Brain pericyte (primary cell): ENCODE measurements at regions not wholly inside any gene's neighbourhood (a gene's known extent, or its start where the extent isn't known, plus 50 kb on each side); places are given as distances from the start of the nearest gene placed in this dataset.

ENCODE experiments used
- DNase-seq: peaks from one replicate; pipeline ENCODE4 v3.0.0-alpha.2; 2012; ENCODE audit warnings: low read depth, low spot score

DNA sequence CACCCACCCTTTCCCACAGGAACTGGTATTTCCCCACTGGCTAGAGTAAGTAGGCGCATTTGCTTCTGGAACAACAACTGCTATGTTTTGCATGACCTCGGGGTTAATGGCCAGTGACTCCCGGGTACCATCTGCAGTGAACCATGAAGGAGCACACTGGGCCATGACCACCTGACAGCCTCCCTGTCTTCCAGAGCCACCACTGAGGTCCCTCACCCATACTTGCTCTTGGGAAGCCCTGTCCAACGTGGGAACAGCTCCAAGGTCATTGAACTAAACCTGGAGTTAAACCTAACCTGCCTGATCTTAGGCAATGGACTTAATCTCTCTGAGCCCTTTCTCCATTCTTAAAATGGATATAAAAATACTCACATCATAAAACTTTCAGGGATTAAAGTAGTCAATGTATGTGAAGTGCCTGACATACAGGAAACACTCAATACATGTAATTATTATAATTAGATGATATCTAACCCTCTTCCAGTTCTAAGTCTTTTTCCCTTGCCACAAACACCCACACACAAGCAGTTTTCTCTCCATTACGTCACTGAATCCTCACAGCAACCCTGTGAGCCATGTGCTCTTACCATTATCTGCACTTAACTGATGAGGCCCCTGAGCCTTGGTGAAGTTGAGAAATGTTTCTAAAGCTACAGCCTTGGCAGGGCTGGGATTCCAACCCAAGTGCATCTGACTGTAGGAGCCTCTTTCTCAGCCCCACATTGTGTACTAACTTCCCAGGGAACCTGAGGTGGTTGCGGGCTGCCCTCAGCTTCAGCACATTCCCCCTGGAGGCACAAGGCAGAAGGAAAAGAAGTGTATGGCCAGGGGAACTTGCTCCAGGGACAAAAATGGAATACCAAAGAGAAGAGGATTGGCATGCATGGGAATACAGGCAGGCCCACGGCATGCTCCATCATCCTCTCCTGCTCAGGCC is 74.5 kb upstream of the NCAM1 start:
- no peak for DNase-seq

DNA sequence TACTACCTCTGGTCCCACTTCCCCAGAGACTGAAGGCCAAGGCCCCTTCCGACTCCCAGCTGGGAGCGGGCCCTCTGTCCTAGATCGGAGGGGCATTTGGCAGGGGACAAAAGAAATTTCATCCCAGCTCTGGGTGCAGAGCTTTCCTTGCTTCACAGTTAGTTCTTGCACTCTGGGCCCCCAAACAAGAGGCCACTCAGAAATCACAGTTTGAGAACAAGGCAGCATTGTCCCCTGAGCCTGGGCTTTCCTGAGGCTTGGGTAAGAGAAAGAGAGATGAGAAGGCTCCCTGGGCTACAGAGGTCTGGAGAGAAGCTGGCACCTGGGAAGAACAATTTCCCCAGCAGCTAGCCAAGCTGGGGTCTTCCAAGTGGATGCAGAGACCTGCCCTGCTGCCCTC is 71.8 kb upstream of the NCAM1 start:
- DNase-seq: no peak

DNA sequence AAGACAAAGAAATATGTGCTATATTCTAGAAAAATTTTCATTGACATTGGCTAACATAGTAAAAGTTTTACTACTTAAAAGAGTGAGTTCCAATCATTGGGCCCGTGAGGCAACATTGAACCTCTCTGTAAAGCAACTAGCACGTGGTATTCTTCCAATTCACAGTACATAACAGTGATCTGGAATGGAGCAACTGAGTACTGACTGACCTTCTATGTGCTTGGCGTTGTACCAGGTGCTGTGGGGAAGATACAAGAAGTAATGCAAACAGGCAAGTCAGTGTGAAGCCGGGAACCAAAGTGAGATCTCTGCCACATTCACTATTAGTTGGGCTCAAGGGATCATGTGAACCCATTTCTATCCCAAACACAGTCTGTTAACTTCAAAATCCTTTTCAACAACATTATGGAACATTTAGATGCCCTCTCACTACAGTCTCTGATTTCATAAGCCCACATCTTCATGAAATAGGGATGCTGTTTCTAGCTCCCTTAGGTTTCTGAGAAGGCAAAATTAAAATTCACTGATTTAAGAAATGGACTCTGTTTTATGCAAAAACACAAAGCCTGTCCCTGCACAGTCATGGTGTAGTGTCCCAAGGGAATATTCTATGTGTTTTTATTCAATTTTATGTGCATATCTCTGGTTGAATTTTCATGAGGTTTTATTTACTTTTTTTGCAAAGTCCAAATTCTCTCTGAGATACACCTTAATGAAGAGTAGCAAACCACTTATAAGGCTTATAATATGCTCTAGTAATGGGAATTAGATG is 61.8 kb upstream of the NCAM1 start:
- no peak for DNase-seq

DNA sequence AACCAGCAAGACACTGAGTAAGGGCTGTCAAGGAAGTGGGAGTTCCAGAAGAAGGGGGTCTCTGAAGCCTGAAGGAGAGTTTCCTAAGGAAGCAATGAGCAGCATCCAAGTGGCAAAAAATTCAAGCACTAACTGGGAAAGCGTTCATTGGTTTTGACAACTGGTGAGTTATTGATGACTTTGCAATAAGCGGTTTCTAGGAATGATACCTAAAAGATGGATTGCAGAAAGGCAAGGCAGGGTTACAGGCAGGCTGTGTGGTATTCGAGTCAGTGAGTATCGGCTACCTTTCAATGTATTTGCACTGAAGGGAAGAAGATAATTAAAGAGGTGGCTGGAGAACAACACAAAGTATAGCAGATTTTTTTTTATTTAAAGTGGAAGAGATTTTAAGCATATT is 59.3 kb upstream of the NCAM1 start:
- DNase-seq: no peak

DNA sequence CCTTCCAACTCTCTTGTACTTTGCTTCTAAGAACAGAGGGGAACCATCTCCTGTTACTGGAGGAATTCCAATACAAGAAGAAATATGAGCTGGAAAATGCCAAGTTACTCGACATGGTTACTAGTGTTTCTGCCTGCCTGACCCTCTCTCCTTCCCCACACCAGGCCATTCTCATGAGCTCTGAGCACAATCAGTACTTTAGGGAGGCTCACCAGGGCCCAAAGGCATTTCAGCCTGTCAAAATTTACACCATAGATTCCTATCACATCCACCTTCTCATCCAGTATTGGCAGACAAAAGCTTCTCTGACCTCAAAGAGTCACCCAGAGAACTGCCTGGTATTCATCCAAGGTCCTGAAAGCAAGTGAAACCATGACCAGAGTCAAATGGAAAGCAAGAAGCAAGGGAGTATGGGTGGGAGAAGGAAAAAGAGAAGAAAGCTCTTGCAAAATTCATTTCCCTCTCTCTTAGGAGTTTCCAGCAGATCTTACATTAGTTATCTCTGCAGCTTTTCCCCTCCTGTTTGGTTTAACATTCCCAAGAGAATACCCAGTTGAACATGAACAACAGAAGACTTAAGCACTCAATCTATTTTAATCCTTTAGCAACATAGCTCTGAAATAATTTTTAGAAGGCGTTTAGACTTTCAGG is 58.7 kb upstream of the NCAM1 start:
- no peak for DNase-seq

DNA sequence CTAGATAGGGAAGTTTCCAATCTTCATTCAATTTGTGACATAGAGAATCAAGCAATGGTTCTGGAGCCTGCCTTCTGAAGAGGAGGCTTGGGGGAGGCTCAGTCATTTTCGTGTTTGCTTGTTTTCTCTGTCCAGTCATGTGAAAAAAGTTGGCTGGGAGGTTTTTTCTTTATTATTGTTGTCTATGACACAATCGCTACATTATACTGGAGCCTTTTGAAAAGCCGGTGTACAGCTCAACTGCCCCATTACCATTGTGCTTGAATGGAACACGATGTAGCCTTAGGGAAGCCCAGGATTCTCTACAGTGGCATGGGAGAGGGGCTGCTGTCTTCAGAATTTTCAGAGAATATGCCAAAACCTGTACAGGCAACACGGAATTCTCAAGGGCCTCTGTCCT is 57.9 kb upstream of the NCAM1 start:
- DNase-seq: no peak

DNA sequence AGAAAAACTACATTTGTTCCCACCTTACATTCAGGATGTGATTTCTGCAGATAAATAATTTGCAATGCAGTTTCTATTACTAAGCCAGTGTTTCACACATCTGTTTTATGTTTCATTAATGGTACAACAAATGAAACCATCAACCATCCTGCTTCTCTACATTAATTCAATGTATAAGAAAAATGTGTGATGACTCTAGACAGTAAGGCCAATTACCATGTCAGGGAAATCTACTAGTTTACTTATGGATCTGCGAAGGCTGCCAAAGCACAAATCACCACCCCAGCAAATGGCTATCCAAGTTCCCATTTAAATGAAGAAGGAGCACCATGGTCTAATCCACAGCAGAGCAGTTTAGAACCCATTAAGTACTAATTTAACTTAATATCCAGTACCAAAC is 50.1 kb upstream of the NCAM1 start:
- DNase-seq: no peak
